Stimulated activated CD8-positive, alpha-beta memory T cell treated with anti-CD3 and anti-CD28 coated beads, Interleukin-7, amount 100 ng/mL, for 4 hours (primary cell): ENCODE measurements at regions not wholly inside any gene's neighbourhood (a gene's known extent, or its start where the extent isn't known, plus 50 kb on each side); places are given as distances from the start of the nearest gene placed in this dataset.

ENCODE experiments used
- DNase-seq, 2 donors: peaks; one replicate each; pipeline ENCODE4 v3.0.0-alpha.2; 2020; ENCODE audit warnings: low read depth in 2 of 2

DNA sequence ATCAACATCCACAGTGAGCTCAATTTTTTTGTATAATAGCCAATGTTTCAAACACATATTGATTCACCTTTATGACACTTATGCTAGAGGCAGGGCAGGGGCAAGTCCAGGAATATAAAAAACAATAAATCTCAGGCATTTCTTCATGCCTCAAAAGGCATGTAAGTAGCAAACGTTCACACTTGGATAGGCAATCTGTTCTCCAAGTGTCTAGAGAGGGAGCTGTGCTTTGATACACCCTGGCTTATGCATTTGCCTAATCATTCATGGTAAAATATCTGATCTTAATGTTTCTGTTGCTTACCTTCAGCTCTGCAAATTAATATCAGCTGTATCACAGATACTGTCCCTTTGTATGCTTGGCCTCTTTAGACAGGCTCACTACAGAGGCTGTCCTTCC, 464.5 kb upstream of the SETBP1 start:
- DNase-seq, result no peak

DNA sequence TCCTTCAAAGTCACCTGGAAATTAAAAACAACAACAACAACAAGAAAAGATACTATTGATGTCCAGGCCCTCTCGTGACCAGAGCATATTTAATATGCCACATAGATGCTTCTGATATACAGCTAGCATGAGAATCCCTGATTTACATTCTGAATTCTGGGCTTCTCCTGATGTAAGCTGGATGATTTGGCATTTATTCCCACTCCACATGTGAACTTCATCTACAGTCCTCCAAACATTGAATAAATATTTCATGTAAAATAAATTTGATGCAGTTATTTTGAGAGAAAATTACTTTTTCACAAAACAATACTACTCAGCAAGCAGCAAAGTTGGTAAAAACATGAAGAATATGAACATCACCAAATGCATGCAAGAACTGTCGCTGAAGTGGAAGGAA, 453.2 kb upstream of the SETBP1 start:
- DNase-seq, result no peak

DNA sequence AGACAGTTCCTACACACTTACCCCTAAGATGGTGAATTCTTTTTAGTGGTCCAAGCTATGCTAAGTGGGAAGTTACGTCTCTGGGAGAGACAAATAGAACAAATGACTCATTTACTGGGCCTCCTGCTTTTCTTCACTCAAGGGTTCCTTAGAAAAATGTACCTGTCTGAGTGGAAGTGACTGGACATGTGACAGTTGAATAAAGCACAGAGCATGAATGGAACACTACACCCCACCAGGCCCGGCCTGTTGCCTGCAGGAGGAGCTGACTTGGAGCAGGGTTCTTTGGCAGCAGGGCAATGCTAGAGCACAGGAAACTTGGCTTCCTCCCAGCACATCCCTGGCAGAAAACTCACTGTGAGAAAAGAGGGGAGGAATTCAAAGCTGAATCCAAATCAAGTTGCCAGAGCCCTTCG, 451.0 kb upstream of the SETBP1 start:
- DNase-seq, result no peak

DNA sequence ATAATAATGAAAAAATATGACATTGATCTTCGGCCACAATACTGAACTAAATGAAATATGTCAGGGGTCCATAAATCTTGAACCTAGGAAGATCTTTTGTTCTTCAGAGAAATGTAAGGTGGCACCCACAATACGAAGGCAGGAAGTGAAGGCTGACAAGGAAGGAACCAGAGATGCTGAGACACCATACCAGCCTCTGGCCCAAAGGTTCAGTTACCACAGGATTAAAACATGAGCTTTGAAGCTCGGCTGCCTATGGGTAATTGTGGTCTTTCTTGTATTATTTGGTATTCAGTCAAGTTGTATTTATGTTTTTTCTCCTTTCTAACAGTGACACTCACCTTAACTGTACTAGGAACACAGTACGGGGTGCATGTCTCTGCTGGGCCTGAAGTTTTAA, 448.8 kb upstream of the SETBP1 start:
- no peak for DNase-seq

DNA sequence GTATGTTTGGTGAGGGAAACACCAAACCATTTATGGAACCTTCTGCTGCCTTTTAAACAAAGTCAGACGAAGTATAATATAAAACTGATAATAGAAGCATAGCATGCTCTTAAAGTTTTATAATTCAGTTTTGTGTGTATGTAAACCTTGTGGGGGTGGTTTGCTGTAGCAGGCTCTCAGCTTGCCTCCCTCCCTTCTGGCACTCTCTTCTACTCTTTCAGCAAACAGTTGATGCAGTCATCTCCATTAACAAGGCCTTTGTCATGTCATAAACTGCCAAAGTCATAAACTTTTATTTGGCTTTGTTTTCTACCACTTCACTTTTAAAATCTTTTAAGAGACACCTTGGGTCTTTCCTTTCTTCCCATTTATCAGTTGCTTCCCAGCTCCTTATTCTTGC, 448.2 kb upstream of the SETBP1 start:
- DNase-seq, result no peak

DNA sequence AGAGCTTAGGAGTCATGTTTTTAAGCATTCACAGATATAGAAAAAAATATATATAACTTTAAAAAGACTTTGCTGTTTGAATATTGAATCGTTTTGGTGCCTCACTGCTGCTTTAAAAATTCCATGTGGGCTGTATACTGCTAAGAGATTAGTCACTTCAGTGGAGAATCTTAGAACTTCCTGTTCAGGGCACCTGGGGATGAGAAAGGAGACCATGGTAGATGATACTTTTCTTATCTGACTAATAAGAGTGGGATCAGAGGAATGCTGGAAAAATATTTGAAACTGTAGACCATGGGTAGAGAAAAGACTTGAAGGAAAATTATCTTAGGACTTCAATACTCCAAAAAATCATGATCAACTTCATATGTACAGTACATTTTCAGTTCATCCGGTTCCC, 442.2 kb upstream of the SETBP1 start:
- DNase-seq, result no peak

DNA sequence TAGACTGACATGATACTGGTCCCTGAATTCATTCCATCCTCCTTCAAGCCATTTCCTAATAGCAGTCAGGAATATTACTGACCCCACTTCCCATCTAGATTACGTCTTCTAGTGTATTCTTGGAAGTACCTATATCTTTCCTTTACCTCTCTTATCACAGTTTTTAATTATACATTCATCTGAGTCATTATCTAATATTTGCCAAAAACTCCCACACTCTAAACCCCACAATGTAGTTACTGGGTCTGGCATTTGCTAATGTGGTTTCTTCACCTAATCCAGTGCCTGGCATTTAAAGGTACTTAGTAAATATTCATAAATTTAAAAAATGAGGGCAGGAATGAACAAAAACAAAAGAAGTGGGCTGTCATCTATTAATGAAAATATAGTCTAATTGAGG, 441.8 kb upstream of the SETBP1 start:
- no peak for DNase-seq

DNA sequence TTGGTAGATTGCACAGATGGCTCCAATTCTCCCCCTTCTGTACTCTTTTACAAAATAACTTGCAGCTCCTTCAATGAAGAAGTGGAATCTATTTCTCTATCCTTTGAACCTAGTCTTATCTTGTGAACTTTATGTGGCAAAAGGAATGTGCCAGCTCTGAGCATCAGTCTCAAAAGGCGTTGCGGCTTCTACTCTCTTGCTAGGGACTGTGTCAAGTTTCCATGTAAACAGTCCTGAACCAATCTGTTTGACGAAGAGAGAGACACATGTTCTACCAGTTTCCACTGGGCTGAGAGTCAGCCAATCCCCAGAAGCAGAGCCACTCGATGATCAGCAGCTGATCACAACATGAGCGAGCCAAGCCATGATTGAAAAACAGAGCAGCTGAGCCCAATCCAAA, 439.7 kb upstream of the SETBP1 start:
- no peak for DNase-seq

DNA sequence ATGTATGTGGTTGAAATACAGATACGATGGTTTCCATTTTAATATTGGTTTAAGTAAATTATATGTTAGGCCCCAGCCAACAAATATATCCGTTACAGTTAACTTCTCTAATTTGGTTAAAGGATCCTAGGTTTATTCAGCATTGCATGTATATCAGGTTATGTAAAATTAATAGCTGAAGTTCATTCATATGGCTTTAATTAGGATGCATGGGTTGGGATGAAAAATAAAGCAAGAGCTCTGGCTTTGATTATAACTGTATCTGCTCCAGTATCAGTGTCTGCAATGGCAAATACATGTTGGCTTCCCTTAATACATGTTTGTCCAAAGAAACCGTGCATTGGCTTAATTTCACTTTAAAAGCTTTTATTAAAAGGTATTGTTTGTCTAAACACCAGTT, 435.7 kb upstream of the SETBP1 start:
- DNase-seq, result no peak

DNA sequence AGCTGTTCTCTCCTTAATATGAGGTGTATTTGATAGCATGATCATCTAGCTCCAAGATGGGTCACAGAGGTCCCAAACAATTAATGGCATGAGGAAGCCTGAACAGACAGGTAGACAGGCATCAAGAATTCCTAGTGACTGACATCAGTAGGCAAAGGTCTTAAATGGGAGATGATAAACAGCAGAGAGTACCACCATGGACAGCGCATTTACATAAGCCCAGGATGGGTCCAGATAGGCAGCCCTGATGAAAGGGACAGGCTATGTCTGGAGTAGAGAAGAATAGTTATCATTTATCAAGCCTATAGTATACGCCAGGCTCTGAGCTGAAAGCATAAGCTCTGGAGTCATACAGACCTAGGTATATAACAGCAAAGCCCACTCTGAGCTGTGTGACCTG, 434.7 kb upstream of the SETBP1 start:
- DNase-seq, result no peak

DNA sequence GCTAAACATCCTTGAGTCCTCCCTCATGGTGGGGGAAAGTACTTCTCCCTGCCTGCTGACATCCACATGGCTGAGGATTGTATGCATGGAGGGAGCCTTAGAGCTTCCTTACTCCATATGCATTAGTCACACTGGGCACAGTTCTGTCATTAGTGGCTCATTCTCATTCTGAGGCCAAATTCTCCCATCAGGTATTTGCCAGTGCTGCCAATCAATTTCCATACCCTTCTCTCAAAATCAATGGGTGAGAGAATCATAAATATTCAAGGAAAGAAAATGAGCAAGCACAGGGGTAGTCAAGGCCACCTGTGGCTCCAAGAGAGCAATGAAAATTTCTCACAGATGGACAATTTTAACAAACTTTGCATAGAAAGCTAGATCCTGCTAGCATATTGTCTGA, 422.6 kb upstream of the SETBP1 start:
- no peak for DNase-seq

DNA sequence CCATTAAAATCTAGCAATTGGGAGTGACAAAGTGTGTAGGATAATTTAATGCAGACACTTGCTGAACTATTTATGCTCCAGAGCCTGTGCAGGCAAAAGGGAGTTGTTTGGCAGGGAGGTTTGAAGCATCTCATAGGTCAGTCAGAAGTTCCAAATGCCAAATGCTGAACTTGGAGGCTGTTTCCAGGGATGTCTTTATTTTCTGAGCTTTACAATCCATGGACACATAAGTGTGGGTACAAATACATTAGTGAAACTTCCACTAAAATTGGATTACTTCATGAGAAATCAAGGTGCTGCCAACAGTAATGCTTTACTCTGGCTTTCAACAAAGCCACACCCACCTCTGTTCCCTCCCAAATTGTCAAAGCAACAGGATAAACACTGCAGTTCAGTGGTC, 422.1 kb upstream of the SETBP1 start:
- DNase-seq, result no peak

DNA sequence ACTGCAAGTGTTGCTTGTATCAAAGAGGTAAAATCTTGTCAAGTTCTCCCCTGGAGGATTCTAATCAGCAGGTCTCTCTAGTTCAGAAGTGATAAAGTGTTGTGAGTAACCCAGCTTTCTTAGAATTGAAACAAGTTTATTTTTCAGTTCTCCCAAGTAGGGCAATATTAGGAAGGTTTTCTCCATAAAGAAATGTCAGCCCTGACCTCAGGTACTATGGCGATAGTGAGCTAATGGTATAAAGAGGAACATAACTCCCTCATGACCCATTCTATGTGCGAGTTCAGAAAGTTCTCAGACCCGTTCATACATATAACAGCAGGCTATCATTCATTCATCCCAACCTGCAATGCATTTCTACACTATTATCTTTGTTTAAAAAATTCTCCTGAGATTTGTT, 421.1 kb upstream of the SETBP1 start:
- DNase-seq, result no peak

DNA sequence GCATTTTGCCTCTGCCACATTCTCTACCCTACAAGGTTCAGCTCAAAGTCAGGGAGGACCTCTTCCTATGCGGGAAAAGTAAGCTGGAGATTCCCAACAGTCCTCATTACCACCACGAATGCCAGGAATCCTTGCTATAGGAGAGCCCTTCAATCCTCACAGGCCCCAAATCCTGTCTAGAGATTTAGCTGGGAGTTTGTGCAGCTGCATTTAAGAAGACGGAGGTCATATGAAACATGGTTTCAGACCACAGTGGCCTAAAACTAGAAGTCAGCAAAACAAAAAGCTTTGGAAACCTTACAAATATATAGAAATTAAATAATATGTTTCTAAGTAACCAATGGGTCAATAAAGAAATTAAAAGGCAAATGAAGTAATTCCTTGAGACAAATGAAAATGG, 415.3 kb upstream of the SETBP1 start:
- DNase-seq, result no peak

DNA sequence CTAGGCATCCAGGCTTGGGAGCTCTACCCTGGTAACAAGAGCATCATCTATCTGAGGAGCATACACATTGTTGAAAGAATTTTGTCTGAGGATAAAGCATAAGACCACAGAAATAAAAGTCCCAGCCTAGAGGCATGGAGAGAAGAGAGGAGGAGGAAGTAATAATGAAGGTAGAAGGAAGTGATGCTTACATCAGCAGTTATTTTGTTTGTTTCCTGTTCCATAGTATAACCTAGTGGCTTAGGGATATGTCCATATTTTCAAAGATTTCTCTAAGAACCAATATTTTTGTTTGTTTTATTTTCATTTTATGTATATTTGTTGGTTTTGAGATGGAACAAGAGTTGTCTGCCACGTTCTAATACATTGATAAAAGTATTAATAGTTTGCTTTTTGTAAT, 407.4 kb upstream of the SETBP1 start:
- no peak for DNase-seq

DNA sequence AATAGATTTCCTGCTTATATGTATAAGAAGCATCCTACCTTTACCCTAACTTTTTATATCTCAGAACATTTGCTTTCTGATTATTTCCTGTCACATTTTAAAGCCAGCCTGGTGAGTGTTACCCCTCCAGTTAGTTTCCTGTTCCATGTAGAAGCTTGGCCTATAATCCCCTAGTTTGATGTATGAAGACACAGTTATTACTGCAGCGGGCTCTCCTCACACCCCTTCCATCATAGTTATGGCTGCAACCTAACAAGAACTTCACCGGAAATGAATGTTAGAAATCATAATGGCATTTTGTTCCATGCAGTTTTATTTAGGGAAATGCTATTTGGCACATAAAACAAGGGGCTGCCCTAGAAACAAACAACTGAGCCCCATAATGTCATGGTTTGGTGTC, 400.2 kb upstream of the SETBP1 start:
- DNase-seq, result no peak

DNA sequence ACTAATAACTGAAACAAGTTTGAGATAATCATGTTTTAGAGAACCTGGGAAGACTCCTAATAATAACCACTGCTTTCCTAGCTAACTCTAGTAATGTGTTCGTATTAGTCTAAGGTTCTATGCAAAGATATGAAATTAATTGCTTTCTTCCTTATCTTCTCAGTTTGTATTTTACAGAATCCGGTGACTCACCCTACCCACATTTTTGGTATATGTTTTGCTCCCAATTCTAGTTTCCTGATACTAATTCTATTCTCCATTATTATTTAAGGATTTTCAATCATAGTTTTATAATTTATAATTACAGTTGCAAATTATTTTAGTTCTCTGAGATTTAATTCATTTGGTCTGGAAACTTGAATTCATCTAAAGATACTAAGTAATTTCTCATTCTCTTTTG, 394.6 kb upstream of the SETBP1 start:
- DNase-seq, result no peak

DNA sequence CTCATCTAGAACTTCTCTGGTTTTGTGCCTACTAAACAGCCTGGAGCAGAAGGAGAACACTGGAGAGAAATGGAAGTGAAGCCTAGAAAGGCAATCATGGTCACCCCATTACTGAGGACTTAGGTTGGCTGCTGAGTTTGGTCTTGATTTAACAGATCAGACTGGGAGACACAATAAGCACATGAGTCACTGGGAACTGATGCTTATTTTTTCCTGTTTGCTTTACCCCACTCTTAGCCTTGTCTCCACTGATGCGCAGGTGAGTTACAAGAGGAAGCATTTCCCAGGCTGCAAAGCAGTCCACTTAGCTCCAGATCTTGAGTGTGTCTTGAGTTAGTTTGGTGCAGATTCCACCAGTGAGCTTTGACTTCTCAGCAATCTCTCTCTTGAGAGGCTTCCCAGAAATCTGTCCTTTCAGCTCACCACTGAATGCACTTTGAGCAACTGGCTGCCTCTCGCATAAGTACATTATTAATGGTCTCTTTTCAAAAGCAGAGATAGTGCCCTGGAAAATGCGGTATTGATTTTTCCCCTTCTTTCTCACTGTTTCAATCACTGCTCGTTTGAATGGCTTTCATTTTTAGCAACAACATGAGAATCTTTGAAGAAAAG, 390.2 kb upstream of the SETBP1 start:
- no peak for DNase-seq

DNA sequence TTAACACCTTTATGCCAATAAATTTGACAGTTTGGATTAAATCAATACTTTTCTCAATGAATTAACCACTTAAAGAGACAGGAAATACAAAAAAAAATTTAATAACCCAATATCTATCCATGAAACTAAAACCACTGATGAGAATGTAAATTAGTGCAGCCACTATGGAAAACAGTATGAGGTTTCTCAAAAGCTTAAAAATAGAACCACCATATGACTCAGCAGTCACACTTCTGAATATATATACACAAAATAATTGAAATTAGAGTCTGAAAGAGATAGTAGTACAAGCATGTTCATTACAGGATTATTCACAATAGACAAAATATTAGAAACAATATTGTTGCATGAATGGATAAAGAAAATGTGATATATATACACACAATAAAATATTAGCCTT, 382.1 kb upstream of the SETBP1 start:
- DNase-seq, result no peak

DNA sequence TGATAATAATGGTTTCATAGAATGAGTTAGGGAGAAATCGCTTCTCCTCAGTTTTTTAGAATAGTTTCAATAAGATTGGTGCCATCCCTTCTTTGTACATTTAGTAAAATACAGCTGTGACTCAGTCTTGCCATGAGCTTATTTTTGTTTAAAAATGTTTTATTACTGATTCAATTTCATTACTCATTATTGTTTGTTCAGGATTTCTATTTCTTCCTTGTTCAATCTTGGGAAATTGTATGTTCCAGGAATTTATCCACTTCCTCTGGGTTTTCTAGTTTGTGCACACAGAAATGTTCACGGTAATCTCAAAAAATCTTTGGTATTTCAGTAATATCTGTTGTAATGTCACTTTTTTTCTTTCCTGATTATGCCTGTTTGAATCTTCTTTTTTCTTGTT, 371.5 kb upstream of the SETBP1 start:
- DNase-seq, result no peak

DNA sequence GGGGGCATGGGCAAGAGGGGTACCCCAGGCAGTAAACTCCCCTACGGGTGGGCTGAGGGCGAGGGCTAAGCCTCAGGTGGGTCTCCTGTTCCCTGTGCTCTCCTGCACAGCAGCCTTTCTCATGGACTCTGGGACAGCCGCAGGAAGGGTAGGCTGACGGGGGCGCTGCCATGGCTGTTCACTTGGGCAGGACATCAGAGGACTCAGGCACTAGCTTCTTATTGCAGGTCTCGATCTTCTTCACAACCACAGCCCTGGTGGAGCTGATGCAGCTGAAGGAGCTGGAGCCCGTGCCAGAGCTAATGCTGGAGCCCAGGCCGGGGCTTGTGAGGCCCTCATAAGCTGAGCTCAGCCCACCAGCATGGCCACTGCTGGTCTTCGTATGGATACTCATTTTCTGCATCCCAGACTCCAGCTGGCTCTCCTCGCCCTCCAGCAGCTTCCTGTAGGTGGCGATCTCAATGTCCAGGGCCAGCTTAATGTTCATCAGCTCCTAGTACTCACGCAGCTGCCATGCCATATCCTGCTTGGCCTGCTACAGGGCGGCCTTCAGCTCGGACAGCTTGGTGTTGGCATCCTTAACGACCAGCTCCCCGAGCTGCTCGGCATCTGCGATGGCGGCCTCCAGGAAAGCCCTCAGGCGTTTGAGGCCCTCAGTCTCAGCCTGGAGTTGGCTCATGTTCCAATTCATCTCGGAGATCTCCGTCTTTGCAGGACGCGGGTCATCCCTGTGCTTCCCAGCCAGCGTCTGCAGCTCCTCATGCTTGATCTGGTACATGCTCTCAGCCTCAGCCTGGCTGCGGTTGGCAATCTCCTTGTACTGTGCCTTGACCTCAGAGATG, 359.8 kb upstream of the SETBP1 start:
- DNase-seq, result no peak

DNA sequence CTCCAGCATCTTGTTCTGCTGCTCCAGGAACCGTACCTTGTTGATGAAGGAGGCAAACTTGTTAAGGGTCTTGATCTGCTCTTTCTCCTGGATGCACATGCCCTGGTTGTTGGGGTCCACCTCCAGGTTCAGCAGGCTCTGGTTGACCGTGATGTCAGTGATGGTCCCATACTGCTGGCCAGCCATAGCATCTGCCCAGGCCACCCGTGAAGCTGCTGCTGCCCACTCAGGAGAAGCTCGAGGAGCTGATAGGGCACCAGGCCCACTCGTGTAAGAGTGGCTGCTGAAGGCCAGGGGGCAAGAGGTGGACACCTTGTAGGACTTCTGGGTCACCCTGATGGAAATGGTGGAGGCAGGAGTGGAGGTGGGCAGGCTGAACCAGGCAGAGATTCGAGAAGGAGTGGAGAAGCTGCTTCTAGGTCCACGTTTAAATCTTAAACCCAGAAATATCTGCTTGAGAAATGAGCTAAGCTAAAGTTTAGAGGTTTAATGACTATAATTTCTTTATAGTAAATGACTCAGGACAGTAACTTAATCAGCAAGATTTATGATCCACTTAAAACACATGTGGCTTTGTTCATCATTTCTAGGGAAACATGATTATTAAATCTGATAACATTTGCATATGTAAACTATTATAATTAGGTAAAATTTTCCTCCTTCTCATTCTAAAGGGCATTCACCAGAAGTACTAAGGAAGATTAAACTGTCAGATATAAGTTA, 358.7 kb upstream of the SETBP1 start:
- DNase-seq, result no peak

DNA sequence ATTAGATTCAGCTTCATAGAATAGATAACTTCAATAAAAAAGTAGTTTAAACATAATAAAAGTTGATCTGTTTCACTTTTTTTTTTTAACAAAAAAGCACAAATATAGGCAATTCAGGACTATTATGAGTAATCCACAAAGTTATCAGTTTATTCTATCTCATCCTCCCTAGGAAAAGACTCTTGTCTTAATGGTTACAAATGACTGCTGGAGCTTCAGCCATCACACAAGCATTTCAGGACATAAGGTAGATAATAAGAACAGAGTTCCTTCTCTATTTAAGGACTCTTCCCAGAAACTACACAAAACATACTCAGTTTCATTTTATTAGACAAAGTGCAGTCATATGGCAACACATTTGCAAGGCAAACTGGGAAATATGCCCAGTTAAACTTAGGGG, 357.6 kb upstream of the SETBP1 start:
- DNase-seq, result no peak
